Osteoblast (primary cell): ENCODE measurements at regions not wholly inside any gene's neighbourhood (a gene's known extent, or its start where the extent isn't known, plus 50 kb on each side); places are given as distances from the start of the nearest gene placed in this dataset.

ENCODE experiments used
- DNase-seq: peaks from one replicate; pipeline ENCODE4 v3.0.0; 2011; ENCODE audit warnings: low spot score, mixed read lengths; ENCODE audit not compliant: insufficient read length; ENCODE audit errors: missing footprints
- H2AFZ ChIP-seq: 2 replicates; pipeline ENCODE4 v1.6.0; 2011; ENCODE audit warnings: mild to moderate bottlenecking, low read length
- H3K27ac ChIP-seq: 2 replicates; pipeline ENCODE4 v1.5.1; 2011; ENCODE audit warnings: mild to moderate bottlenecking, low read depth, low read length, moderate library complexity
- H3K27me3 ChIP-seq: 2 replicates; pipeline ENCODE4 v1.6.0; 2012; ENCODE audit warnings: mild to moderate bottlenecking, control low read depth, inconsistent platforms, low read length, moderate library complexity; ENCODE audit not compliant: insufficient read depth
- H3K36me3 ChIP-seq: 2 replicates; pipeline ENCODE4 v1.5.1; 2011; ENCODE audit warnings: mild to moderate bottlenecking, low read length, control low read depth, moderate library complexity; ENCODE audit not compliant: insufficient read depth
- H3K4me1 ChIP-seq: 2 replicates; pipeline ENCODE4 v1.5.1; 2011; ENCODE audit warnings: mild to moderate bottlenecking, low read length, control low read depth, moderate library complexity; ENCODE audit not compliant: insufficient read depth
- H3K4me2 ChIP-seq: 2 replicates; pipeline ENCODE4 v1.6.0; 2011; ENCODE audit warnings: mild to moderate bottlenecking, low read length; ENCODE audit not compliant: insufficient read depth
- H3K4me3 ChIP-seq: fragments of 200-600 bp; sonication (generic); 3 replicates; pipeline ENCODE4 v1.5.1; 2012; ENCODE audit warnings: mild to moderate bottlenecking, low read length, inconsistent platforms; ENCODE audit not compliant: insufficient read depth
- H3K79me2 ChIP-seq: 2 replicates; pipeline ENCODE4 v1.6.0; 2012; ENCODE audit warnings: mild to moderate bottlenecking, low read length, control low read depth, inconsistent platforms; ENCODE audit not compliant: insufficient read depth
- H3K9me3 ChIP-seq: 2 replicates; pipeline ENCODE4 v1.5.1; 2011; ENCODE audit warnings: low read depth, low read length, control low read depth
- H4K20me1 ChIP-seq: 2 replicates; pipeline ENCODE4 v1.6.0; 2012; ENCODE audit warnings: mild to moderate bottlenecking, low read length, control low read depth; ENCODE audit not compliant: insufficient read depth
- CTCF ChIP-seq: IDR thresholded peaks from 2 replicates; pipeline ENCODE4 v1.5.1; 2011; ENCODE audit warnings: mild to moderate bottlenecking, low read depth, low read length, moderate library complexity; ENCODE audit errors: extremely low read depth

GRCh38 chr10:111131168-111131799 lies 54.5 kb downstream of the ADRA2A start:
- no peak for TF ChIP-seq CTCF
- no peak for DNase-seq
- H3K27ac ChIP-seq: no peak overlapping the region

DNA sequence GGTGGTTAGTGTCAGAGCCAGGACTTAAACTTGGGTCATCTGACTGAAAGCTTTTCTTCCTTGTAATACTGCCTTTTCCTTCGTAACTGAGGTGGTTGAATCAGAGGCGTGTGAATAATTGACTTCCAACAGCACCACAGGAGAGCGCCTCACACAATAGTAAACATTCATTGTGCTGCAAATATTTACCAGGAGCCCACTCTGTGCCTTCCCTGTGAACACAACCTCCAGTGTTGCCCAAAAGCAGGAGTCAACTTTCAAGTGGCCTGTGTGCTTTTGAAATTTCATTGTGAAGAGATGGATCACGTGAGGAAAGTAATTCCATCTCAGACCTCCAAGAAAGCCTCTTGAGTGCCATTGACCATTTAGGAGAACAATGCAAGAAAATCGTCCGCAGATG lies 60.2 kb downstream of the ADRA2A start:
- Histone ChIP-seq H4K20me1 (no peaks in the 10 kb centered on the region), H3K4me1 (no peaks in the 10 kb centered on the region), H3K4me2 (no peak overlapping the region), H3K79me2 (no peaks in the 10 kb centered on the region), H3K27me3 (peaks cover 2% of the 10 kb centered on the region), H3K9me3 (no peaks in the 10 kb centered on the region), H3K4me3 (no peak overlapping the region), H3K36me3 (no peaks in the 10 kb centered on the region), H3K27ac (no peak overlapping the region), H2AFZ (no peak overlapping the region)
- no peak for TF ChIP-seq CTCF
- DNase-seq: no peak

More at GRCh38 chr10:111131168-111131799, 54.5 kb downstream of the ADRA2A start:
- Histone ChIP-seq H3K79me2 (no peaks in the 10 kb centered on the region), H3K4me2 (no peak overlapping the region), H3K4me3 (no peak overlapping the region), H4K20me1 (no peaks in the 10 kb centered on the region), H3K9me3 (no peaks in the 10 kb centered on the region), H3K4me1 (peaks cover 6% of the 10 kb centered on the region), H3K36me3 (no peaks in the 10 kb centered on the region), H2AFZ (no peak overlapping the region), H3K27me3 (no peaks in the 10 kb centered on the region)

DNA sequence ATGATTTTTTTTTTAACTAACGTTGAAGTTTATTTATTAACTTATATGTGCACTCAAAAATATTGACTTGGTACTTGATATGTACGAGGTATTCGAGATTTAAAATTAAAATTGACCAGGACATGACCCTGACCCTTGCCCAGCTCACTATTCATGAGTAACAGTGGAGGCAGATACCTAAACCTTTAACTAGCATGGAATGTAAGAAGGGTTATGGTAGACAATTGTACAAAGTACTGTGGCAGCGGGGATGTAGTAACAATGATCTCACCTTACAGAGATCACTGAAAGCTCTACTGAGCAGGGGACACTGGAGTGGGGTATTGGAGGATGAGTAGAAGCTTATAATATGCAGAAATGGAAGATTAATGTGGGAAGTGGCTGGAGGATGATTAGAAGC lies 60.8 kb downstream of the ADRA2A start:
- Histone ChIP-seq H4K20me1 (no peaks in the 10 kb centered on the region), H3K27me3 (peaks cover 2% of the 10 kb centered on the region), H2AFZ (no peak overlapping the region), H3K4me1 (no peaks in the 10 kb centered on the region), H3K4me2 (no peak overlapping the region), H3K79me2 (no peaks in the 10 kb centered on the region), H3K4me3 (no peak overlapping the region), H3K27ac (no peak overlapping the region), H3K9me3 (no peaks in the 10 kb centered on the region), H3K36me3 (no peaks in the 10 kb centered on the region)
- TF ChIP-seq CTCF: no peak
- DNase-seq: no peak

DNA sequence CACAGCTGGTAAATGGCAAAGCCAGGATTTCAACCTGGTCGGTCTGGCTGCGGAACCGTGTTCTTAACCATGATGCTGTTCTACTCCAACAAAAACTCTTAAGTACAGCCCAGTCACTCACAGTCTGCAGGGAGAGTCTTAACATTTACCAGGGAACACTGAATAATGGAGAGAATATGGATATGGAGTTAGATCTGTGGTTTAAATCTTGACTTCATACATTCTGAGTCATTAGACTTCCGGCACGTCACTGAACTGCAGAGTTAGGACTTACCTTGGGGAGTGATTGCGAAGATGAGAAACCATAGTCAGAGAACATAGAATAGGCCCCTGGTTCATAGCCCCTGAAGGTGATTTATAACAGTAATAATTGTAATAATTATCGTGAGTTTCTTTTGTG lies 61.7 kb downstream of the ADRA2A start:
- H3K4me1 ChIP-seq: no peaks in the 10 kb centered on the region
- no peak overlapping the region for H3K27ac ChIP-seq
- H3K36me3 ChIP-seq: no peaks in the 10 kb centered on the region
- no peak overlapping the region for H2AFZ ChIP-seq
- H3K79me2 ChIP-seq: no peaks in the 10 kb centered on the region
- H3K4me3 ChIP-seq: no peak overlapping the region
- DNase-seq: no peak
- no peak for TF ChIP-seq CTCF
- no peaks in the 10 kb centered on the region for H4K20me1 ChIP-seq
- H3K4me2 ChIP-seq: no peak overlapping the region
- H3K9me3 ChIP-seq: no peaks in the 10 kb centered on the region
- H3K27me3 ChIP-seq: peaks cover 2% of the 10 kb centered on the region
